ENCODE measurements at regions not wholly inside any gene's neighbourhood (a gene's known extent, or its start where the extent isn't known, plus 50 kb on each side); places are given as distances from the start of the nearest gene placed in this dataset.

DNA sequence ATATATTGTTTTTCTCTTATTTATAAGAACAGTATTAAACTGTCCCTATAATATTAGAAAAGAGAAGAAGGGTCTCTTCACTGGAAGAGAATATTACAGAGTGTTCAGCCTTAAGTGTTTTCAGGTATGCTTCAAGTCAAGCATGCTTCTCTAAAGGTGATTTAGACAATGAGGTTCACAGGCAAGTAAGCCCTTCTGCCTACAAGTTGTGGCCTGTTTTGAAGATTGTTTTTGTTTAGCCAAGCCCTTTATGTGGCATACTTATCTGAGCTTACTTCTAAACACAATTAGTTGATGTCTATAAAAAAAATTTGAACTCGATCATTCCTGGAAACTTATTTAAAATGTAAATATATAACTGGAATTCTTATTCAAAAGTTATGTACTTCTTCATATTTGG lies 343.8 kb upstream of the CDH18 start:
- TF ChIP-seq ZBTB7A (IDR thresholded peaks at IDR 0.05; ENCODE audit: low read depth) = no peak

DNA sequence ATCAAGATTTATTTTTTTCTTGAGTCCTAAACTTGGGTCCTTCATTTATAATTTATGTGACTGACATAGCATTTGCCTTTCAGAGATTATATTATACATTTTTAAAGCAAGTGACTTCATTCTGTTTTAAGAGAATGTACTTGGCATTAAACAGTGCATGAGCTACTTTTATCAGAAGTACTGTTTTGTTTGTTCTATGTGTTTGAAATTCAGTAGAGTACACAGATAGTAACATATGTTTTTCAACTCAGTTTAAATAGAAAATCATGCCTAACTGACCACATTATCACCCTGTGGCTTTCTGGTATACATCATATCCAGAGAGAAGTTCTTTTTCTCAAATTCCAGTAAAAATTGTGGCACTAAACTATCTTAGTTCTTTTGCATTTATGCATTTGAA lies 335.3 kb upstream of the CDH18 start:
- TF ChIP-seq, protein P1, sequence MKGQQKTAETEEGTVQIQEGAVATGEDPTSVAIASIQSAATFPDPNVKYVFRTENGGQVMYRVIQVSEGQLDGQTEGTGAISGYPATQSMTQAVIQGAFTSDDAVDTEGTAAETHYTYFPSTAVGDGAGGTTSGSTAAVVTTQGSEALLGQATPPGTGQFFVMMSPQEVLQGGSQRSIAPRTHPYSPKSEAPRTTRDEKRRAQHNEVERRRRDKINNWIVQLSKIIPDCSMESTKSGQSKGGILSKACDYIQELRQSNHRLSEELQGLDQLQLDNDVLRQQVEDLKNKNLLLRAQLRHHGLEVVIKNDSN (IDR thresholded peaks at IDR 0.05) = no peak
- TF ChIP-seq RAD21 (IDR thresholded peaks at IDR 0.05; ENCODE audit: low read depth) (no peak), TEAD4 (IDR thresholded peaks at IDR 0.05) (no peak), CREB1 (IDR thresholded peaks at IDR 0.05; ENCODE audit: low read depth) (no peak), TAF1 (IDR thresholded peaks at IDR 0.05; ENCODE audit: low read depth) (no peak), CEBPB (IDR thresholded peaks at IDR 0.05) (no peak), YY1 (IDR thresholded peaks at IDR 0.05; ENCODE audit: low read depth) (no peak), NFIC (IDR thresholded peaks at IDR 0.05) (no peak), ZBTB7A (IDR thresholded peaks at IDR 0.05; ENCODE audit: low read depth) (no peak), EP300 (IDR thresholded peaks at IDR 0.05; ENCODE audit: borderline replicate concordance) (no peak), FOXM1 (IDR thresholded peaks at IDR 0.05; ENCODE audit: borderline replicate concordance, low read depth) (no peak), EGR1 (IDR thresholded peaks at IDR 0.05) (no peak), TCF12 (IDR thresholded peaks at IDR 0.05; ENCODE audit: low read depth) (no peak)
- TF ChIP-seq, protein P2, sequence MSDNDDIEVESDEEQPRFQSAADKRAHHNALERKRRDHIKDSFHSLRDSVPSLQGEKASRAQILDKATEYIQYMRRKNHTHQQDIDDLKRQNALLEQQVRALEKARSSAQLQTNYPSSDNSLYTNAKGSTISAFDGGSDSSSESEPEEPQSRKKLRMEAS (IDR thresholded peaks at IDR 0.05) = no peak
- TF ChIP-seq, protein P3, sequence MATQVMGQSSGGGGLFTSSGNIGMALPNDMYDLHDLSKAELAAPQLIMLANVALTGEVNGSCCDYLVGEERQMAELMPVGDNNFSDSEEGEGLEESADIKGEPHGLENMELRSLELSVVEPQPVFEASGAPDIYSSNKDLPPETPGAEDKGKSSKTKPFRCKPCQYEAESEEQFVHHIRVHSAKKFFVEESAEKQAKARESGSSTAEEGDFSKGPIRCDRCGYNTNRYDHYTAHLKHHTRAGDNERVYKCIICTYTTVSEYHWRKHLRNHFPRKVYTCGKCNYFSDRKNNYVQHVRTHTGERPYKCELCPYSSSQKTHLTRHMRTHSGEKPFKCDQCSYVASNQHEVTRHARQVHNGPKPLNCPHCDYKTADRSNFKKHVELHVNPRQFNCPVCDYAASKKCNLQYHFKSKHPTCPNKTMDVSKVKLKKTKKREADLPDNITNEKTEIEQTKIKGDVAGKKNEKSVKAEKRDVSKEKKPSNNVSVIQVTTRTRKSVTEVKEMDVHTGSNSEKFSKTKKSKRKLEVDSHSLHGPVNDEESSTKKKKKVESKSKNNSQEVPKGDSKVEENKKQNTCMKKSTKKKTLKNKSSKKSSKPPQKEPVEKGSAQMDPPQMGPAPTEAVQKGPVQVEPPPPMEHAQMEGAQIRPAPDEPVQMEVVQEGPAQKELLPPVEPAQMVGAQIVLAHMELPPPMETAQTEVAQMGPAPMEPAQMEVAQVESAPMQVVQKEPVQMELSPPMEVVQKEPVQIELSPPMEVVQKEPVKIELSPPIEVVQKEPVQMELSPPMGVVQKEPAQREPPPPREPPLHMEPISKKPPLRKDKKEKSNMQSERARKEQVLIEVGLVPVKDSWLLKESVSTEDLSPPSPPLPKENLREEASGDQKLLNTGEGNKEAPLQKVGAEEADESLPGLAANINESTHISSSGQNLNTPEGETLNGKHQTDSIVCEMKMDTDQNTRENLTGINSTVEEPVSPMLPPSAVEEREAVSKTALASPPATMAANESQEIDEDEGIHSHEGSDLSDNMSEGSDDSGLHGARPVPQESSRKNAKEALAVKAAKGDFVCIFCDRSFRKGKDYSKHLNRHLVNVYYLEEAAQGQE (IDR thresholded peaks at IDR 0.05; ENCODE audit: low read depth) = no peak

DNA sequence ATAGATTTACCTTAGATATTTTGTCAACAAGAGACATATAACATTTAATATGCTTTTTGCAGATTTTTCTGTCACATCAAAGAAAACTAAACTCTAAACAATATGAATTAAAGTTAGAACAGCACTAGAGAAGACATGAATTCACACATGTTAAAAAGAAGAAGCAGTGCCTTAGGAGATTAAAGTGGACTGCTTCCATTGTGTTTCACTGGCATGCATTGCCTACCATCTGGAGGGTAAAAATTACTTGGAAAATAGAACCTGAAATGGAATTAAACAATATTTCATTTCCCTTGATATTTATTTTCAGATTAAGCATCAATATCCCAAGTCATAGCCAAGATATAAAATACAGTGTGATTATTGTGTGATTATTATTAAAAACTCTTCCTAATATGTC lies 319.4 kb upstream of the CDH18 start:
- TF ChIP-seq TEAD4 (IDR thresholded peaks at IDR 0.05) = no peak
- TF ChIP-seq CEBPB (IDR thresholded peaks at IDR 0.05) = no peak
- TF ChIP-seq FOXM1 (IDR thresholded peaks at IDR 0.05; ENCODE audit: borderline replicate concordance, low read depth) = no peak
- no peak for TF ChIP-seq RAD21 (IDR thresholded peaks at IDR 0.05; ENCODE audit: low read depth)
- TF ChIP-seq, protein P3 (IDR thresholded peaks at IDR 0.05; ENCODE audit: low read depth) = no peak
- TF ChIP-seq CREB1 (IDR thresholded peaks at IDR 0.05; ENCODE audit: low read depth) = no peak
- no peak for TF ChIP-seq ZBTB7A (IDR thresholded peaks at IDR 0.05; ENCODE audit: low read depth)
- no peak for TF ChIP-seq EP300 (IDR thresholded peaks at IDR 0.05; ENCODE audit: borderline replicate concordance)
- no peak for TF ChIP-seq NFIC (IDR thresholded peaks at IDR 0.05)
- no peak for TF ChIP-seq TAF1 (IDR thresholded peaks at IDR 0.05; ENCODE audit: low read depth)

- TF ChIP-seq, protein P2 (IDR thresholded peaks at IDR 0.05) = no peak
- TF ChIP-seq, protein P1 (IDR thresholded peaks at IDR 0.05) = no peak
- TF ChIP-seq EP300 (IDR thresholded peaks at IDR 0.05; ENCODE audit: borderline replicate concordance) = no peak
- no peak for TF ChIP-seq RAD21 (IDR thresholded peaks at IDR 0.05; ENCODE audit: low read depth)
- TF ChIP-seq TAF1 (IDR thresholded peaks at IDR 0.05; ENCODE audit: low read depth) = no peak
- no peak for TF ChIP-seq TCF12 (IDR thresholded peaks at IDR 0.05; ENCODE audit: low read depth)
- TF ChIP-seq TEAD4 (IDR thresholded peaks at IDR 0.05) = no peak
- TF ChIP-seq YY1 (IDR thresholded peaks at IDR 0.05; ENCODE audit: low read depth) = no peak
- TF ChIP-seq EGR1 (IDR thresholded peaks at IDR 0.05) = no peak
- TF ChIP-seq, protein P3 (IDR thresholded peaks at IDR 0.05; ENCODE audit: low read depth) = no peak
- TF ChIP-seq ZBTB7A (IDR thresholded peaks at IDR 0.05; ENCODE audit: low read depth) = no peak
- no peak for TF ChIP-seq FOXM1 (IDR thresholded peaks at IDR 0.05; ENCODE audit: borderline replicate concordance, low read depth)
- TF ChIP-seq NFIC (IDR thresholded peaks at IDR 0.05) = no peak
- no peak for TF ChIP-seq CEBPB (IDR thresholded peaks at IDR 0.05)
- TF ChIP-seq CREB1 (IDR thresholded peaks at IDR 0.05; ENCODE audit: low read depth) = no peak
Measured at GRCh38 chr5:20305463-20305862, 317.5 kb upstream of the CDH18 start.

GRCh38 chr5:20300110-20300509 lies 312.1 kb upstream of the CDH18 start:
- TF ChIP-seq CEBPB (IDR thresholded peaks at IDR 0.05) (no peak), RAD21 (IDR thresholded peaks at IDR 0.05; ENCODE audit: low read depth) (no peak), TEAD4 (IDR thresholded peaks at IDR 0.05) (no peak), FOXM1 (IDR thresholded peaks at IDR 0.05; ENCODE audit: borderline replicate concordance, low read depth) (no peak), YY1 (IDR thresholded peaks at IDR 0.05; ENCODE audit: low read depth) (no peak), CREB1 (IDR thresholded peaks at IDR 0.05; ENCODE audit: low read depth) (no peak), TCF12 (IDR thresholded peaks at IDR 0.05; ENCODE audit: low read depth) (no peak), NFIC (IDR thresholded peaks at IDR 0.05) (no peak)
- TF ChIP-seq, protein P2 (IDR thresholded peaks at IDR 0.05) = no peak
- TF ChIP-seq, protein P3 (IDR thresholded peaks at IDR 0.05; ENCODE audit: low read depth) = no peak

All from Ishikawa (cell line).